ENCODE measurements at regions not wholly inside any gene's neighbourhood (a gene's known extent, or its start where the extent isn't known, plus 50 kb on each side); places are given as distances from the start of the nearest gene placed in this dataset.
"Not testable (repeated sequence)": the region's sequence is repeated elsewhere in the genome, so short reads cannot be mapped to it uniquely, and the experiment has no call there.

- no peak for DNase-seq (ENCODE audit: low spot score)
- Mint-ChIP-seq H3K36me3 (ENCODE audit: low read depth) (no peaks in the 10 kb centered on the region), H3K4me3 (ENCODE audit: unreplicated experiment) (no peak overlapping the region), H3K9me3 (ENCODE audit: low read depth) (no peaks in the 10 kb centered on the region), H3K27me3 (ENCODE audit: low read depth) (peaks cover 2% of the 10 kb centered on the region), H3K4me1 (ENCODE audit: low read depth) (peaks cover 4% of the 10 kb centered on the region), H3K27ac (ENCODE audit: unreplicated experiment) (no peak overlapping the region)
- TF ChIP-seq, protein P1, sequence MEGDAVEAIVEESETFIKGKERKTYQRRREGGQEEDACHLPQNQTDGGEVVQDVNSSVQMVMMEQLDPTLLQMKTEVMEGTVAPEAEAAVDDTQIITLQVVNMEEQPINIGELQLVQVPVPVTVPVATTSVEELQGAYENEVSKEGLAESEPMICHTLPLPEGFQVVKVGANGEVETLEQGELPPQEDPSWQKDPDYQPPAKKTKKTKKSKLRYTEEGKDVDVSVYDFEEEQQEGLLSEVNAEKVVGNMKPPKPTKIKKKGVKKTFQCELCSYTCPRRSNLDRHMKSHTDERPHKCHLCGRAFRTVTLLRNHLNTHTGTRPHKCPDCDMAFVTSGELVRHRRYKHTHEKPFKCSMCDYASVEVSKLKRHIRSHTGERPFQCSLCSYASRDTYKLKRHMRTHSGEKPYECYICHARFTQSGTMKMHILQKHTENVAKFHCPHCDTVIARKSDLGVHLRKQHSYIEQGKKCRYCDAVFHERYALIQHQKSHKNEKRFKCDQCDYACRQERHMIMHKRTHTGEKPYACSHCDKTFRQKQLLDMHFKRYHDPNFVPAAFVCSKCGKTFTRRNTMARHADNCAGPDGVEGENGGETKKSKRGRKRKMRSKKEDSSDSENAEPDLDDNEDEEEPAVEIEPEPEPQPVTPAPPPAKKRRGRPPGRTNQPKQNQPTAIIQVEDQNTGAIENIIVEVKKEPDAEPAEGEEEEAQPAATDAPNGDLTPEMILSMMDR (IDR thresholded peaks at IDR 0.05) = no peak
These were observed 256.3 kb downstream of the SMARCA2 start for GRCh38 chr9:2271426-2271825.

GRCh38 chr9:2274762-2275161 lies 259.6 kb downstream of the SMARCA2 start:
- Mint-ChIP-seq H3K36me3 (ENCODE audit: low read depth) (no peaks in the 10 kb centered on the region), H3K27ac (ENCODE audit: unreplicated experiment) (no peak overlapping the region)
- TF ChIP-seq, protein P1 (IDR thresholded peaks at IDR 0.05) = no peak

GRCh38 chr9:2276296-2276695 lies 261.1 kb downstream of the SMARCA2 start:
- no peaks in the 10 kb centered on the region for H3K9me3 Mint-ChIP-seq (ENCODE audit: low read depth)
- H3K27me3 Mint-ChIP-seq (ENCODE audit: low read depth) = peaks cover 4% of the 10 kb centered on the region
- no peak overlapping the region for H3K4me3 Mint-ChIP-seq (ENCODE audit: unreplicated experiment)
- TF ChIP-seq, protein P1 (IDR thresholded peaks at IDR 0.05) = no peak
- H3K27ac Mint-ChIP-seq (ENCODE audit: unreplicated experiment) = no peak overlapping the region
- no peaks in the 10 kb centered on the region for H3K36me3 Mint-ChIP-seq (ENCODE audit: low read depth)
- DNase-seq (ENCODE audit: low spot score) = no peak
- H3K4me1 Mint-ChIP-seq (ENCODE audit: low read depth) = no peaks in the 10 kb centered on the region

More at GRCh38 chr9:2274762-2275161, 259.6 kb downstream of the SMARCA2 start:
- Mint-ChIP-seq H3K4me1 (ENCODE audit: low read depth) (no peaks in the 10 kb centered on the region), H3K27me3 (ENCODE audit: low read depth) (peaks cover 4% of the 10 kb centered on the region), H3K4me3 (ENCODE audit: unreplicated experiment) (no peak overlapping the region), H3K9me3 (ENCODE audit: low read depth) (no peaks in the 10 kb centered on the region)
- DNase-seq (ENCODE audit: low spot score) = no peak

- not testable (repeated sequence) for H3K4me3 Mint-ChIP-seq (ENCODE audit: unreplicated experiment); H3K27ac Mint-ChIP-seq (ENCODE audit: unreplicated experiment); DNase-seq (ENCODE audit: low spot score); H3K27me3 Mint-ChIP-seq (ENCODE audit: low read depth); H3K9me3 Mint-ChIP-seq (ENCODE audit: low read depth); H3K4me1 Mint-ChIP-seq (ENCODE audit: low read depth); H3K36me3 Mint-ChIP-seq (ENCODE audit: low read depth)
These were observed 262.0 kb downstream of the SMARCA2 start for GRCh38 chr9:2277133-2277532.

DNA sequence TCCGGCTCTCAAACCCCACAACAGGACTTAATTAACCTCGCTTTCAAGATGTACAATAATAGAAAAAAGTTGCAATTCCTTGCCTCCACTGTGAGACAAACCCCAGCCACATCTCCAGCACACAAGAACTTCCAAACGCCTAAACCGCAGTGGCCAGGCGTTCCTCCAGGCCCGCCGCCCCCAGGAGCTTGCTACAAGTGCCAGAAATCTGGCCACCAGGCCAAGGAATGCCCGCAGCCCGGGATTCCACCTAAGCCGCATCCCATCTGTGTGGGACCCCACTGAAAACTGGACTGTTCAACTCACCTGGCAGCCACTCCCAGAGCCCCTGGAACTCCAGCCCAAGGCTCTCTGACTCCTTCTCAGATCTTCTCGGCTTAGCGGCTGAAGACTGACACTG lies 262.5 kb downstream of the SMARCA2 start:
- H3K4me3 Mint-ChIP-seq (ENCODE audit: unreplicated experiment); H3K4me1 Mint-ChIP-seq (ENCODE audit: low read depth); DNase-seq (ENCODE audit: low spot score); H3K9me3 Mint-ChIP-seq (ENCODE audit: low read depth); H3K27me3 Mint-ChIP-seq (ENCODE audit: low read depth); H3K36me3 Mint-ChIP-seq (ENCODE audit: low read depth); H3K27ac Mint-ChIP-seq (ENCODE audit: unreplicated experiment): not testable (repeated sequence)

- not testable (repeated sequence) for DNase-seq (ENCODE audit: low spot score); H3K4me3 Mint-ChIP-seq (ENCODE audit: unreplicated experiment); H3K27me3 Mint-ChIP-seq (ENCODE audit: low read depth); H3K27ac Mint-ChIP-seq (ENCODE audit: unreplicated experiment); H3K9me3 Mint-ChIP-seq (ENCODE audit: low read depth); H3K36me3 Mint-ChIP-seq (ENCODE audit: low read depth); H3K4me1 Mint-ChIP-seq (ENCODE audit: low read depth)
These were observed 264.0 kb downstream of the SMARCA2 start for GRCh38 chr9:2279138-2279537.

- no peak overlapping the region for H3K4me3 Mint-ChIP-seq (ENCODE audit: unreplicated experiment)
- DNase-seq (ENCODE audit: low spot score) = no peak
- no peak overlapping the region for H3K27ac Mint-ChIP-seq (ENCODE audit: unreplicated experiment)
- H3K4me1 Mint-ChIP-seq (ENCODE audit: low read depth) = no peaks in the 10 kb centered on the region
- no peaks in the 10 kb centered on the region for H3K9me3 Mint-ChIP-seq (ENCODE audit: low read depth)
- H3K36me3 Mint-ChIP-seq (ENCODE audit: low read depth) = no peaks in the 10 kb centered on the region
- TF ChIP-seq, protein P1 (IDR thresholded peaks at IDR 0.05) = no peak
- H3K27me3 Mint-ChIP-seq (ENCODE audit: low read depth) = peaks cover 4% of the 10 kb centered on the region
These were observed 266.1 kb downstream of the SMARCA2 start for GRCh38 chr9:2281031-2281802.

Data from chondrocyte (in vitro differentiated cells).